ENCODE measurements at regions not wholly inside any gene's neighbourhood (a gene's known extent, or its start where the extent isn't known, plus 50 kb on each side); places are given as distances from the start of the nearest gene placed in this dataset.

GRCh38 chr7:145016068-145016467 lies 180.2 kb upstream of the TPK1 start:
- no peak for DNase-seq (ENCODE audit: low read depth)
- TF ChIP-seq, protein P1, sequence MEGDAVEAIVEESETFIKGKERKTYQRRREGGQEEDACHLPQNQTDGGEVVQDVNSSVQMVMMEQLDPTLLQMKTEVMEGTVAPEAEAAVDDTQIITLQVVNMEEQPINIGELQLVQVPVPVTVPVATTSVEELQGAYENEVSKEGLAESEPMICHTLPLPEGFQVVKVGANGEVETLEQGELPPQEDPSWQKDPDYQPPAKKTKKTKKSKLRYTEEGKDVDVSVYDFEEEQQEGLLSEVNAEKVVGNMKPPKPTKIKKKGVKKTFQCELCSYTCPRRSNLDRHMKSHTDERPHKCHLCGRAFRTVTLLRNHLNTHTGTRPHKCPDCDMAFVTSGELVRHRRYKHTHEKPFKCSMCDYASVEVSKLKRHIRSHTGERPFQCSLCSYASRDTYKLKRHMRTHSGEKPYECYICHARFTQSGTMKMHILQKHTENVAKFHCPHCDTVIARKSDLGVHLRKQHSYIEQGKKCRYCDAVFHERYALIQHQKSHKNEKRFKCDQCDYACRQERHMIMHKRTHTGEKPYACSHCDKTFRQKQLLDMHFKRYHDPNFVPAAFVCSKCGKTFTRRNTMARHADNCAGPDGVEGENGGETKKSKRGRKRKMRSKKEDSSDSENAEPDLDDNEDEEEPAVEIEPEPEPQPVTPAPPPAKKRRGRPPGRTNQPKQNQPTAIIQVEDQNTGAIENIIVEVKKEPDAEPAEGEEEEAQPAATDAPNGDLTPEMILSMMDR (conservative IDR thresholded peaks at IDR 0.05; ENCODE audit: low read depth, low read length) = no peak
- no peak overlapping the region for H3K4me3 ChIP-seq (ENCODE audit: low read depth, low read length)

- DNase-seq (ENCODE audit: low read depth) = no peak
- TF ChIP-seq, protein P1 (conservative IDR thresholded peaks at IDR 0.05; ENCODE audit: low read depth, low read length) = no peak
- H3K4me3 ChIP-seq (ENCODE audit: low read depth, low read length) = no peak overlapping the region
These were observed 174.0 kb upstream of the TPK1 start for GRCh38 chr7:145009876-145010275.

- TF ChIP-seq, protein P1 (conservative IDR thresholded peaks at IDR 0.05; ENCODE audit: low read depth, low read length) = no peak
- no peak overlapping the region for H3K4me3 ChIP-seq (ENCODE audit: low read depth, low read length)
- no peak for DNase-seq (ENCODE audit: low read depth)
These were observed 169.7 kb upstream of the TPK1 start for GRCh38 chr7:145005601-145006000.

DNA sequence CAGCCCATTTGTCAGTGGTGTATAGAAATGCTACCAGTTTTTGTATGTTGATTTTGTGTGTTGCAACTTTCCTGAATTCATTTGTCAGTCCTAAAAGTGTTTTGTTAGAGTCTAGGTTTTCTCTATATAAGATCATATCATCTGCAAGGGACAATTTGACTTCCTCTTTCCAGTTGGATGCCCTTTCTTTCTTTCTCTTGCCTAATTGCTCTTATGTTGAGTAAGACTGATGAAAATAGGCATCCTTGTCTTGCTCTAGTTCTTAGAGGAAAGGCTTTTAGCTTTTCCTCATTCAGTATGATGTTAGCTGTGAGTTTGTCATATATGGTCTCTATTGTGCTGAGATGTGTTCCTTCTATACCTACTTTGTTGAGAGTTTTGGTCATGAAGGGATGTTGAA lies 161.7 kb upstream of the TPK1 start:
- TF ChIP-seq, protein P1 (conservative IDR thresholded peaks at IDR 0.05; ENCODE audit: low read depth, low read length) = no peak

GRCh38 chr7:144995495-144995894 lies 159.6 kb upstream of the TPK1 start:
- DNase-seq (ENCODE audit: low read depth) = no peak
- no peak overlapping the region for H3K4me3 ChIP-seq (ENCODE audit: low read depth, low read length)
- TF ChIP-seq, protein P1 (conservative IDR thresholded peaks at IDR 0.05; ENCODE audit: low read depth, low read length) = no peak

More for the DNA sequence above, 161.7 kb upstream of the TPK1 start:
- no peak overlapping the region for H3K4me3 ChIP-seq (ENCODE audit: low read depth, low read length)
- DNase-seq (ENCODE audit: low read depth) = no peak

DNA sequence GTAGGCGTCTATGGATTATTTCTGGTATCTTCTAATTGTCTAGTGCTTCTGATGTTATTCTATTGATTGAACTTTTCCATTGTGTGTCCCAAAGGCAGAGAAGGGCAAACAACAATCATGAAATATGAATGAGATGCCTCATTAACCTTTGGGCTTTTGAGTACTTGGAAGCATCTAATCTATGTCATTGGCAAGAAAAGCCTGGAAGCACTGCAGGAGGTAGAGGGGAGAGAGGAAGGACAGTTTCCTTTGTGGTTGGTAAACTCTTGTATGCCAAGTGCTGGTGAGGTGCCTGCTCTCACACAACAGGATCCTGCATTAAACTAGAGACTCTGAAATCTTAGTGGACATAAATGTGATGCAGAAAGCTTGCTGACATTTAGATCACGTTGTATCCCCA lies 155.2 kb upstream of the TPK1 start:
- H3K4me3 ChIP-seq (ENCODE audit: low read depth, low read length) = no peak overlapping the region
- no peak for DNase-seq (ENCODE audit: low read depth)
- TF ChIP-seq, protein P1 (conservative IDR thresholded peaks at IDR 0.05; ENCODE audit: low read depth, low read length) = no peak

- H3K4me3 ChIP-seq (ENCODE audit: low read depth, low read length) = no peak overlapping the region
These were observed 151.8 kb upstream of the TPK1 start for GRCh38 chr7:144987686-144988085.

More at GRCh38 chr7:144987686-144988085, 151.8 kb upstream of the TPK1 start:
- TF ChIP-seq, protein P1 (conservative IDR thresholded peaks at IDR 0.05; ENCODE audit: low read depth, low read length) = no peak
- no peak for DNase-seq (ENCODE audit: low read depth)

All from epithelial cell of proximal tubule (primary cell).